Kidney (tissue), 13 donors: ENCODE measurements at regions not wholly inside any gene's neighbourhood (a gene's known extent, or its start where the extent isn't known, plus 50 kb on each side); places are given as distances from the start of the nearest gene placed in this dataset.

Experiments
- DNase-seq, 5 donors: peaks; one replicate each; pipeline ENCODE4 v3.0.0-alpha.2; 2013 to 2020
- FAIRE-seq: peaks from 2 replicates; lab custom pipeline; 2012; peaks lifted over from hg19 to GRCh38; lab: Jason Lieb, UNC
- H3K27ac ChIP-seq, 2 donors: one replicate each; pipeline ENCODE4 v1.7.0; 2013; ENCODE audit warnings: low read depth in 2 of 2, low read length in 2 of 2, inconsistent platforms in 1 of 2
- H3K27me3 ChIP-seq: one replicate; pipeline ENCODE4 v1.7.1; 2013; ENCODE audit warnings: low read length, inconsistent platforms; ENCODE audit not compliant: control insufficient read depth, insufficient read depth
- H3K36me3 ChIP-seq, 3 donors: one replicate each; pipeline versions ENCODE4 v1.7.0 to v1.7.1; 2013; ENCODE audit warnings: low read length in 3 of 3, control low read depth in 1 of 3, inconsistent platforms in 1 of 3; ENCODE audit not compliant: insufficient read depth in 3 of 3, control insufficient read depth in 2 of 3
- H3K4me1 ChIP-seq, 3 donors: one replicate each; pipeline versions ENCODE4 v1.7.0 to v1.7.1; 2013; ENCODE audit warnings: low read length in 3 of 3, inconsistent platforms in 1 of 3, low read depth in 1 of 3; ENCODE audit not compliant: control insufficient read depth in 2 of 3, insufficient read depth in 2 of 3
- H3K4me3 ChIP-seq, 3 donors: one replicate each; pipeline versions ENCODE4 v1.7.0 to v1.8.1; 2013; ENCODE audit warnings: low read length in 3 of 3, control low read depth in 1 of 3, inconsistent platforms in 1 of 3
- H3K9ac ChIP-seq, 3 donors: one replicate each; pipeline versions ENCODE4 v1.7.0 to v1.7.1; 2013; ENCODE audit warnings: low read length in 3 of 3, control low read depth in 1 of 3, inconsistent platforms in 1 of 3
- H3K9me3 ChIP-seq, 3 donors: one replicate each; pipeline versions ENCODE4 v1.7.0 to v1.7.1; 2013; ENCODE audit warnings: low read length in 3 of 3, control low read depth in 1 of 3, inconsistent platforms in 1 of 3; ENCODE audit not compliant: control insufficient read depth in 2 of 3, insufficient read depth in 1 of 3
- CTCF ChIP-seq: IDR thresholded peaks from 3 replicates; pipeline ENCODE4 v1.5.1; 2012; ENCODE audit warnings: mild to moderate bottlenecking, moderate library complexity, borderline replicate concordance; ENCODE audit not compliant: insufficient read depth; ENCODE audit errors: extremely low read depth
- intact Hi-C: fragments of 100-400 bp; cut with DNase I; formaldehyde crosslinking; loops from one replicate; pipeline ENCODE4 v1.11.1; 2022
- donor health status: control.
- donor health status: control.
- donor health status: control.
- donor health status: control.
- donor health status: control.
- donor health status: DM: yes; HTN: yes; CAD: no.
- donor health status: Normal renal cell carcinoma (clear cell type).

- DNase-seq (no peak), FAIRE-seq (no peak)
- no peak overlapping the region for H3K27ac ChIP-seq
- H3K9ac ChIP-seq: no peak overlapping the region
- H3K36me3 ChIP-seq: no peaks in the 10 kb centered on the region
- no peaks in the 10 kb centered on the region for H3K9me3 ChIP-seq
- intact Hi-C loops: loop anchor here (5.0 kb wide), 1 partner anchor 758 kb away; no protein-coding TSS in a partner anchor
- H3K4me1 ChIP-seq: no peaks in the 10 kb centered on the region
- H3K4me3 ChIP-seq: no peak overlapping the region
- no peak for TF ChIP-seq CTCF
- no peaks in the 10 kb centered on the region for H3K27me3 ChIP-seq
Measured at GRCh38 chr20:29123861-29124260, 2133.6 kb upstream of the DEFB115 start.
